GM21447 (cell line): ENCODE measurements at regions not wholly inside any gene's neighbourhood (a gene's known extent, or its start where the extent isn't known, plus 50 kb on each side); places are given as distances from the start of the nearest gene placed in this dataset.
A peak's percentile ranks its signal among the peaks of the same experiment; 100 is the strongest.

Experiments used
- ATAC-seq: cut with Tn5 transposase; IDR thresholded peaks from one replicate; pipeline ENCODE4 v1.9.1; 2021; ENCODE audit not compliant: unreplicated experiment

GRCh38 chr7:155963771-155964195 is 151.5 kb upstream of the SHH start:
- no peak for ATAC-seq

- no peak for ATAC-seq
Measured at GRCh38 chr7:155963356-155963755, 151.1 kb upstream of the SHH start.

GRCh38 chr7:155962968-155963300 is 150.7 kb upstream of the SHH start:
- ATAC-seq, result no peak

- ATAC-seq, result peak; percentile 71
Measured at GRCh38 chr7:155962191-155962967, 150.1 kb upstream of the SHH start.

GRCh38 chr7:155961241-155962190 is 149.3 kb upstream of the SHH start:
- ATAC-seq, result no peak

- no peak for ATAC-seq
Measured at GRCh38 chr7:155959894-155960293, 147.6 kb upstream of the SHH start.

GRCh38 chr7:155956977-155957376 is 144.7 kb upstream of the SHH start:
- no peak for ATAC-seq

GRCh38 chr7:155955367-155955635 is 143.0 kb upstream of the SHH start:
- no peak for ATAC-seq

GRCh38 chr7:155954550-155955366 is 142.5 kb upstream of the SHH start:
- ATAC-seq, result no peak

GRCh38 chr7:155953781-155954549 is 141.7 kb upstream of the SHH start:
- ATAC-seq, result no peak

- ATAC-seq, result no peak
Measured at GRCh38 chr7:155953501-155953778, 141.2 kb upstream of the SHH start.

GRCh38 chr7:155951554-155952158 is 139.4 kb upstream of the SHH start:
- ATAC-seq, result no peak

- no peak for ATAC-seq
Measured at GRCh38 chr7:155950898-155951553, 138.8 kb upstream of the SHH start.

- no peak for ATAC-seq
Measured at GRCh38 chr7:155948845-155949244, 136.6 kb upstream of the SHH start.

GRCh38 chr7:155948423-155948822 is 136.2 kb upstream of the SHH start:
- ATAC-seq, result no peak

GRCh38 chr7:155947051-155947450 is 134.8 kb upstream of the SHH start:
- no peak for ATAC-seq

- no peak for ATAC-seq
Measured at GRCh38 chr7:155945670-155946325, 133.5 kb upstream of the SHH start.

GRCh38 chr7:155944901-155945300 is 132.6 kb upstream of the SHH start:
- ATAC-seq, result no peak

- no peak for ATAC-seq
Measured at GRCh38 chr7:155943251-155943899, 131.1 kb upstream of the SHH start.
